WTC11 (cell line): ENCODE measurements at regions not wholly inside any gene's neighbourhood (a gene's known extent, or its start where the extent isn't known, plus 50 kb on each side); places are given as distances from the start of the nearest gene placed in this dataset.

ENCODE experiments used
- CTCF ChIP-seq: fragments of 200-600 bp; IDR thresholded peaks from 2 replicates; pipeline ENCODE4 v1.8.0; 2022; ENCODE audit warnings: antibody characterized with exemption
- GRHL2 ChIP-seq: fragments of 250-450 bp; sonication (Bioruptor Pico); IDR thresholded peaks from 2 replicates; pipeline ENCODE4 v1.8.0; 2022; ENCODE audit warnings: mild to moderate bottlenecking, moderate library complexity; ENCODE audit not compliant: insufficient replicate concordance, severe bottlenecking
- JUN ChIP-seq: sonication (generic); formaldehyde crosslinking; IDR thresholded peaks from 2 replicates; pipeline ENCODE4 v1.8.0; 2023; ENCODE audit warnings: mild to moderate bottlenecking, missing genetic modification reagents
- NFYB ChIP-seq: sonication (generic); formaldehyde crosslinking; conservative IDR thresholded peaks from 2 replicates; pipeline ENCODE4 v1.8.0; 2022; ENCODE audit warnings: low read depth, missing genetic modification reagents
- PRDM15 ChIP-seq: sonication (generic); formaldehyde crosslinking; IDR thresholded peaks from 2 replicates; pipeline ENCODE4 v1.8.0; 2022; ENCODE audit warnings: missing genetic modification reagents
- SMAD3 ChIP-seq: sonication (generic); formaldehyde crosslinking; IDR thresholded peaks from 2 replicates; pipeline ENCODE4 v1.8.0; 2022; ENCODE audit warnings: missing genetic modification reagents, mild to moderate bottlenecking, borderline replicate concordance
- TP53 ChIP-seq: sonication (generic); formaldehyde crosslinking; IDR thresholded peaks from 2 replicates; pipeline ENCODE4 v1.8.1; 2023; ENCODE audit warnings: mild to moderate bottlenecking, missing genetic modification reagents
- ZBTB21 ChIP-seq: sonication (generic); formaldehyde crosslinking; IDR thresholded peaks from 2 replicates; pipeline ENCODE4 v1.8.1; 2023; ENCODE audit warnings: mild to moderate bottlenecking, missing genetic modification reagents, borderline replicate concordance
- ZNF138 ChIP-seq: sonication (generic); formaldehyde crosslinking; conservative IDR thresholded peaks from 2 replicates; pipeline ENCODE4 v1.8.1; 2022; ENCODE audit warnings: mild to moderate bottlenecking, moderate library complexity, missing genetic modification reagents

- no peak for TF ChIP-seq CTCF
- no peak for TF ChIP-seq ZBTB21 (CRISPR knock-in tag)
- TF ChIP-seq NFYB (CRISPR knock-in tag) = no peak
- TF ChIP-seq JUN = no peak
- TF ChIP-seq TP53 = no peak
- TF ChIP-seq ZNF138 (CRISPR knock-in tag) = no peak
- no peak for TF ChIP-seq GRHL2 (CRISPR knock-in tag)
- no peak for TF ChIP-seq PRDM15 (CRISPR knock-in tag)
- TF ChIP-seq SMAD3 (CRISPR knock-in tag) = no peak
These were observed 53.4 kb upstream of the TMC1 start for GRCh38 chr9:72467766-72468738.
